A673 (cell line): ENCODE measurements at regions not wholly inside any gene's neighbourhood (a gene's known extent, or its start where the extent isn't known, plus 50 kb on each side); places are given as distances from the start of the nearest gene placed in this dataset.
"Not testable (repeated sequence)": the region's sequence is repeated elsewhere in the genome, so short reads cannot be mapped to it uniquely, and the experiment has no call there.

Experiments used
- BruUV-seq: library from RNA; stranded (reverse); fragments of 400-500 nt; replicated peaks from 2 replicates; lab custom pipeline; 2021; lab: Mats Ljungman, UMichigan
- CTCF ChIA-PET: fragments of 300-600 bp; sonication (Branson Sonifier 250); formaldehyde crosslinking; loops from one replicate; lab custom pipeline; 2022; ENCODE audit warnings: antibody characterized with exemption; lab: Charles Lee
- POLR2A ChIA-PET: fragments of 300-600 bp; sonication (Branson Sonifier 250); formaldehyde crosslinking; loops from one replicate; lab custom pipeline; 2022; ENCODE audit warnings: antibody characterized with exemption; ENCODE audit not compliant: low non-redundant PET; lab: Charles Lee
- DNase-seq: peaks from one replicate; pipeline ENCODE4 v3.0.0-alpha.2; 2015; ENCODE audit warnings: low spot score
- H3K27ac ChIP-seq: fragments of 200-600 bp; sonication (generic); 2 replicates; pipeline ENCODE4 v1.5.1; 2016; ENCODE audit warnings: mixed run types, low read depth, mild to moderate bottlenecking, mixed read lengths, antibody characterized with exemption, low read length; ENCODE audit not compliant: poor library complexity, severe bottlenecking
- H3K27me3 ChIP-seq: fragments of 200-600 bp; sonication (generic); replicated peaks from 2 replicates; pipeline ENCODE4 v1.6.1; 2017; ENCODE audit warnings: mixed run types, low read depth, mild to moderate bottlenecking, mixed read lengths, antibody characterized with exemption, low read length; ENCODE audit not compliant: insufficient read depth, poor library complexity
- H3K36me3 ChIP-seq: fragments of 200-600 bp; sonication (generic); 2 replicates; pipeline ENCODE4 v1.6.1; 2016; ENCODE audit warnings: mixed run types, mild to moderate bottlenecking, mixed read lengths, antibody characterized with exemption, low read length; ENCODE audit not compliant: insufficient read depth, poor library complexity, severe bottlenecking
- H3K4me1 ChIP-seq: fragments of 200-600 bp; sonication (generic); 2 replicates; pipeline ENCODE4 v1.6.1; 2017; ENCODE audit warnings: mixed run types, mild to moderate bottlenecking, mixed read lengths, antibody characterized with exemption, low read length; ENCODE audit not compliant: insufficient read depth, poor library complexity, severe bottlenecking
- H3K4me3 ChIP-seq: fragments of 200-600 bp; sonication (generic); 2 replicates; pipeline ENCODE4 v1.5.1; 2016; ENCODE audit warnings: low read depth, mixed run types, mild to moderate bottlenecking, mixed read lengths, low read length; ENCODE audit not compliant: poor library complexity, severe bottlenecking
- H3K9me3 ChIP-seq: fragments of 200-600 bp; sonication (generic); 2 replicates; pipeline ENCODE4 v1.6.1; 2016; ENCODE audit warnings: mixed run types, low read depth, mild to moderate bottlenecking, mixed read lengths, antibody characterized with exemption, low read length; ENCODE audit not compliant: poor library complexity, severe bottlenecking
- EZH2 ChIP-seq: fragments of 200-600 bp; sonication (generic); IDR thresholded peaks from 2 replicates; pipeline ENCODE4 v1.6.1; 2017; ENCODE audit warnings: borderline replicate concordance, low read depth, mild to moderate bottlenecking, mixed read lengths, antibody characterized with exemption, low read length; ENCODE audit not compliant: poor library complexity, severe bottlenecking
- intact Hi-C: fragments of 100-400 bp; cut with micrococcal nuclease; formaldehyde crosslinking; loops from one replicate; pipeline ENCODE4 v1.10.0; 2022; ENCODE audit not compliant: unreplicated experiment
- TF ChIP-seq, protein P1 (sequence below): fragments of 300-800, 200-600 bp; sonication (generic); conservative IDR thresholded peaks from 2 replicates; pipeline ENCODE4 v1.5.1; 2017; ENCODE audit warnings: low read depth, mild to moderate bottlenecking, antibody characterized with exemption, low read length, moderate library complexity, mixed read lengths

DNA sequence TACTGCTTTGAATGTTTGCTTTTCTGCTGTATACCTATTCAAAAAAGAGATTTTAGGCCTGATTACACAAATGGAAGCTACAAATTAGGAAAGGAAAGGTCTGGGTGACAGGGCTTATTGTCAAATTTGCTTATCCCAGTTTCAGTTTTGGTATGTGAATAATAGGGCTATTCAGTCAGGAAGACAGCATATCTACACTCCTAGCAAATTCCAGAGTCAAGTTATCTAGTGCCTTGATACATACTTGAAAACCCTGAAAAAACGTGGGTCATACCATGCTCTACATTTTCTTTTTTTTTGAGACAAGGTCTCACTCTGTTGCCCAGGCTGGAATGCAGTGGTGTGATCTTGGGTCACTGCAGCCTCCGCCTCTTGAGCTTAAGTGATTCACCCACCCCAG, 59.2 kb upstream of the CCDC180 start:
- H3K4me3 ChIP-seq, intact Hi-C loops, POLR2A ChIA-PET, H3K27me3 ChIP-seq, H3K27ac ChIP-seq, H3K9me3 ChIP-seq, DNase-seq, CTCF ChIA-PET, H3K36me3 ChIP-seq, H3K4me1 ChIP-seq, BruUV-seq: not testable (repeated sequence)

DNA sequence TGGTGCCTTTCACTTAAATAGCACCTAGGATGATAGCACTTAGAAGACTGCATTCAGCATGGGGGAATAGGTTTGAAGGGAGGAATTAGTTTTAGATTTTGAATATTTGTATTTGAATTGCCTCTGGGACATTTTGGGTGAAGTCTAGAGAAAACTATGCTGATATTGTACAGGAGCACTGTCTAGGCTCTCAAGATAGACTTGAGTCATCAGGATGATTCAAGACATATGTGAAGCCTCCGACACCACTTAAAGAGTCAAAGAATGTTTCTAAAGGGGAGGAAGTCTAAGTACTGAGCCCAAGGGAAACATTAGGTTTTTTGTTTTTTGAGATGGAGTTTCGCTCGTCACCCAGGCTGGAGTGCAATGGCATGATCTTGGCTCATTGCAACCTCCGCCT, 63.9 kb upstream of the CCDC180 start:
- ChIA-PET CTCF (no interaction called here), POLR2A (no interaction called here)
- intact Hi-C loops = no loop called here
- Histone ChIP-seq H3K27ac (no peak overlapping the region), H3K4me3 (no peak overlapping the region), H3K4me1 (no peaks in the 10 kb centered on the region), H3K27me3 (peaks cover 3% of the 10 kb centered on the region), H3K36me3 (no peaks in the 10 kb centered on the region), H3K9me3 (no peaks in the 10 kb centered on the region)
- TF ChIP-seq, protein P1, sequence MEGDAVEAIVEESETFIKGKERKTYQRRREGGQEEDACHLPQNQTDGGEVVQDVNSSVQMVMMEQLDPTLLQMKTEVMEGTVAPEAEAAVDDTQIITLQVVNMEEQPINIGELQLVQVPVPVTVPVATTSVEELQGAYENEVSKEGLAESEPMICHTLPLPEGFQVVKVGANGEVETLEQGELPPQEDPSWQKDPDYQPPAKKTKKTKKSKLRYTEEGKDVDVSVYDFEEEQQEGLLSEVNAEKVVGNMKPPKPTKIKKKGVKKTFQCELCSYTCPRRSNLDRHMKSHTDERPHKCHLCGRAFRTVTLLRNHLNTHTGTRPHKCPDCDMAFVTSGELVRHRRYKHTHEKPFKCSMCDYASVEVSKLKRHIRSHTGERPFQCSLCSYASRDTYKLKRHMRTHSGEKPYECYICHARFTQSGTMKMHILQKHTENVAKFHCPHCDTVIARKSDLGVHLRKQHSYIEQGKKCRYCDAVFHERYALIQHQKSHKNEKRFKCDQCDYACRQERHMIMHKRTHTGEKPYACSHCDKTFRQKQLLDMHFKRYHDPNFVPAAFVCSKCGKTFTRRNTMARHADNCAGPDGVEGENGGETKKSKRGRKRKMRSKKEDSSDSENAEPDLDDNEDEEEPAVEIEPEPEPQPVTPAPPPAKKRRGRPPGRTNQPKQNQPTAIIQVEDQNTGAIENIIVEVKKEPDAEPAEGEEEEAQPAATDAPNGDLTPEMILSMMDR = no peak
- TF ChIP-seq EZH2 = no peak
- no TSS peak for BruUV-seq
- DNase-seq = no peak

DNA sequence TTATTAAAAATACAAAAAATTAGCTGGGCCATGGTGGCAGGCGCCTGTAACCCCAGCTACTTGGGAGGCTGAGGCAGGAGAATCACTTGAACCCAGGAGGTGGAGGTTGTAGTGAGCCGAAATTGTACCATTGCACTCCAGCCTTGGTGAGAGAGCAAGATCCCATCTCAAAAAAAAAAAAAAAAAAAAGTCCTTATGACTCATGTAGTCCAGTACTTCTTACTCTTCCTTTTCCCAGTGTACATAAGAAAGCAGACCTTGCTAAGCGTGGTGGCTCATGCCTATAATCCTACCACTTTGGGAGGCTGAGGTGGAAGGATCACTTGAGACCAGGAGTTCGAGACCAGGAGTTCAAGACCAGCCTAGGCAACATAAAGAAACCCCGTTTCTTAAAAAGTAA, 66.0 kb upstream of the CCDC180 start:
- DNase-seq, CTCF ChIA-PET, intact Hi-C loops, H3K27me3 ChIP-seq, H3K4me1 ChIP-seq, H3K9me3 ChIP-seq, POLR2A ChIA-PET, BruUV-seq, H3K4me3 ChIP-seq, H3K36me3 ChIP-seq, H3K27ac ChIP-seq: not testable (repeated sequence)

DNA sequence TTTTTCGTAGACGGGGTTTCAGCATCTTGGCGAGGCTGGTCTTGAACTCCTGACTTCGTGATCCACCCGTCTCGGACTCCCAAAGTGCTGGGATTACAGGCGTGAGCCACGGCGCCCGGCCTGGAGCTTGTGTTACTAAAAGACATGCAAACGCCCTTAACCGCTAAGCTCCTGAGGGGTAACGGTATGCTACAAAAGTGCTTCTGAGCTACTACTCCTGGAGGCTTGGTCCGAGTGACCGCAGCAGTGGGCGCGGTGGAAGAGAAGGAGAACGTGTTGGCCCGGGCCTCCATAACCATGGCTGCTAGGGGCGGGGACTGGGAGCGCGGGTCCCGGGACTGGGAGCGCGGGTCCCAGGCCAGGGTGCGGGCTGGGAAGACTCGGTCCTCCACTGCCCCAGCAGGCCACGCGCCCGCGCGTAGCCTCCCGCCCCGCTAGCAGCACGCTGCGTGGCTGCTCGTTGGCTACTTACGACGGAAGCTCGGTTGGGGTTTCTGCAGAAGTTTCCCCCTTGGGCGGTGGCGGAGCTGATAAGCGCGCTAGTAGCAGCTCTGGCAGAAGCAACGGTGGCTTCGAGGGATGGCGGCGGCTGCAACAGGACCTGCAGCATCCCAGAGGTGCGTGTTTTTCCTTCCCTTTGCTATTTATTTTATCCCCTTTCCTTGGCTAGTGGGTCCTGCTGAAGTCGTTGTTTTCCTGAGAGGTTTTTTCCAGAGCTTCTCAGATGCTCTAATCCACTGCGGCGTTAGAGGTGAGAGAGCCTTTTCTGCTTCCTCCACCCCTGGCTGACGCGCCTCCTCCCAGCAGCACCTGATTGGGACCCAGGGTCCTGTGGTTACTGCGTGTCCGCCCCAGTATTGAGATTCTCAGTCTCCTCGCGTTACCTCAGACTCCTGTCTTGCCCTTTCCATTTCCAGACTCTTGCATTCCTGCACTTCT, 69.2 kb upstream of the CCDC180 start:
- H3K27me3 ChIP-seq = peaks cover 3% of the 10 kb centered on the region
- ChIA-PET POLR2A (no interaction called here), CTCF (no interaction called here)

More for the DNA sequence above, 69.2 kb upstream of the CCDC180 start:
- Histone ChIP-seq H3K9me3 (no peaks in the 10 kb centered on the region), H3K4me1 (no peaks in the 10 kb centered on the region), H3K4me3 (peak overlapping the region; percentile 39), H3K36me3 (no peaks in the 10 kb centered on the region), H3K27ac (no peak overlapping the region)
- TF ChIP-seq EZH2 = no peak
- TF ChIP-seq, protein P1 = no peak
- intact Hi-C loops = no loop called here
- no TSS peak for BruUV-seq
- DNase-seq = peak; percentile 70
